ENCODE measurements at regions not wholly inside any gene's neighbourhood (a gene's known extent, or its start where the extent isn't known, plus 50 kb on each side); places are given as distances from the start of the nearest gene placed in this dataset.

GRCh38 chr1:221437926-221438325, 304.0 kb downstream of the DUSP10 start:
- BruUV-seq (replicated peaks) = no TSS peak
- no peaks in the 10 kb centered on the region for H3K36me3 ChIP-seq (replicated peaks in 1 of 2; ENCODE audit: control insufficient read depth in 1 of 2, insufficient read depth in 2 of 2, low read length in 2 of 2)
- in situ Hi-C loops (cut with HindIII; ENCODE audit: extremely low pct_ligation_motif_present, low pct_unique_long_range_greater_than_20kb) (loop anchor here (5.0 kb wide), 1 partner anchor 566 kb away; no protein-coding TSS in a partner anchor), intact Hi-C loops (cut with micrococcal nuclease; ENCODE audit: unreplicated experiment) (no loop called here)
- H3K27me3 ChIP-seq (ENCODE audit: control insufficient read depth in 1 of 2, insufficient read depth in 2 of 2, low read length in 2 of 2) = no peaks in the 10 kb centered on the region
- CTCF ChIA-PET (ENCODE audit: low intra/inter-chr PET ratio, low total read pairs) = no interaction called here
- no peaks in the 10 kb centered on the region for H3K4me1 ChIP-seq (ENCODE audit: insufficient read depth, low read length)
- WGBS (ENCODE audit: low lambda C conversion rate) = 22% methylated on average over 5 of the region's 5 CpGs
- H3K27ac ChIP-seq (ENCODE audit: extremely low read length, insufficient read depth, low read length) = no peak overlapping the region
- POLR2A ChIA-PET = no interaction called here
- DNase-seq (ENCODE audit: low spot score) (no peak), ATAC-seq (no peak), FAIRE-seq (no peak)
- no peaks in the 10 kb centered on the region for H3K79me2 ChIP-seq (ENCODE audit: insufficient read depth, low read length)
- no peaks in the 10 kb centered on the region for H3K9me3 ChIP-seq (ENCODE audit: low read length)
- TF ChIP-seq TFAP4 (IDR thresholded peaks at IDR 0.05; ENCODE audit: borderline replicate concordance, low read depth) (no peak), ZNF235 (CRISPR knock-in tag; IDR thresholded peaks at IDR 0.05; ENCODE audit: borderline replicate concordance) (no peak), SP1 (IDR thresholded peaks at IDR 0.05) (no peak), SP1 (CRISPR knock-in tag; IDR thresholded peaks at IDR 0.05) (no peak), CBFB (CRISPR knock-in tag; IDR thresholded peaks at IDR 0.05) (no peak), FOSL2 (CRISPR knock-in tag; IDR thresholded peaks at IDR 0.05) (no peak), ZFP36 (IDR thresholded peaks at IDR 0.05; ENCODE audit: borderline replicate concordance, low read depth, low read length, partially characterized antibody) (no peak), TMF1 (CRISPR knock-in tag; IDR thresholded peaks at IDR 0.05; ENCODE audit: low read depth) (no peak), HMGXB3 (CRISPR knock-in tag; IDR thresholded peaks at IDR 0.05; ENCODE audit: borderline replicate concordance) (no peak)
- no peak overlapping the region for H3K4me3 ChIP-seq (replicated peaks in 1 of 3; ENCODE audit: insufficient read depth in 1 of 3, low read depth in 2 of 3, low read length in 3 of 3)
- no peak overlapping the region for H3K4me2 ChIP-seq (ENCODE audit: low read depth, low read length)
- H2AFZ ChIP-seq (ENCODE audit: low read length) = no peak overlapping the region
- H3K9ac ChIP-seq (ENCODE audit: insufficient read depth, low read depth, low read length) = no peak overlapping the region
- H4K20me1 ChIP-seq (ENCODE audit: insufficient read depth, low read length) = no peaks in the 10 kb centered on the region

Data from HepG2 (cell line).